ENCODE measurements at regions not wholly inside any gene's neighbourhood (a gene's known extent, or its start where the extent isn't known, plus 50 kb on each side); places are given as distances from the start of the nearest gene placed in this dataset.
"Not testable (repeated sequence)": the region's sequence is repeated elsewhere in the genome, so short reads cannot be mapped to it uniquely, and the experiment has no call there.

DNA sequence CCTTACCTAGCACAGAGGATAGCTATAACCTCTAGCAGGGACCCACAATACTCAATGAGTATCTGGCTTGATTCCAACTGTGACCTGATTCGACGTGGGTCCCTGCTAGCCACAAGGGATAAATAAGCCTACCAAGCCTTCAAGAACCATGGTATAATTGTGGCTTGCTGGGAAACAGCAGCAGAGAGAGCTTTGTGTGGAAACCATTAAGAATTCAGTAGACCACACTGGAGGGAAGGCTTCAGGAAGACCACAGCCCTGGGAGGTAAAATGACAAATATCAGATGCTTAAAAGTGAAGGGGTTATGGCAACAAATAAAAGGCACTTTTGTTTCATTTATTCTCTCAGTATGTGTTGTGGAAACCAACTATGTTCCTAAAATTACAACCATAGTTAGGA, 82.6 kb upstream of the WIPF1 start:
- Mint-ChIP-seq H3K4me3 (peak overlapping the region; percentile 3), H3K27me3 (ENCODE audit: low read depth) (peaks cover 10% of the 10 kb centered on the region), H3K9me3 (no peaks in the 10 kb centered on the region), H3K4me1 (ENCODE audit: low read depth) (peaks cover 48% of the 10 kb centered on the region), H3K36me3 (ENCODE audit: low read depth) (peaks cover 7% of the 10 kb centered on the region), H3K27ac (no peak overlapping the region)
- DNase-seq (ENCODE audit: low spot score), result no peak

DNA sequence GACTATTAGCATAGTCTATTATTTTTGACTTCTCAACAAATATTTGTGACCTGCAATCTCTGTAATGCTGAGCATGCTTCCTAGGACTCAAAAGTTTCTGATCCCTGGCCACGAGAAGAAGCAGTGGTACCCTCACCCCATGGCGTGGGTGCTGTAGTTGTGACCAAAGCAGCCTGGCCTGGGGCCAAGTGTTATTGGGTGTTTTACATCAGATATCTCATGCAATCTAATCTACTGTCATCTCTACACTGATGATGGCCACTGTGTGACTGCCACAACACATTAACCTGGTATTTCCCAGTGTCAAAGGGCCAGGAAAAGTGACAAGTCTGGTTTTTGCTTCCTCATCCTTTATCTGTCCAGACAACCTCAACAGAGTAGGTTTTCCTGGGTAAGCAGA, 80.8 kb upstream of the WIPF1 start:
- H3K4me1 Mint-ChIP-seq (ENCODE audit: low read depth), result peaks cover 39% of the 10 kb centered on the region
- DNase-seq (ENCODE audit: low spot score), result no peak
- H3K4me3 Mint-ChIP-seq, result no peak overlapping the region
- H3K36me3 Mint-ChIP-seq (ENCODE audit: low read depth), result peaks cover 16% of the 10 kb centered on the region
- H3K9me3 Mint-ChIP-seq, result no peaks in the 10 kb centered on the region
- H3K27me3 Mint-ChIP-seq (ENCODE audit: low read depth), result peaks cover 1% of the 10 kb centered on the region
- H3K27ac Mint-ChIP-seq, result no peak overlapping the region

DNA sequence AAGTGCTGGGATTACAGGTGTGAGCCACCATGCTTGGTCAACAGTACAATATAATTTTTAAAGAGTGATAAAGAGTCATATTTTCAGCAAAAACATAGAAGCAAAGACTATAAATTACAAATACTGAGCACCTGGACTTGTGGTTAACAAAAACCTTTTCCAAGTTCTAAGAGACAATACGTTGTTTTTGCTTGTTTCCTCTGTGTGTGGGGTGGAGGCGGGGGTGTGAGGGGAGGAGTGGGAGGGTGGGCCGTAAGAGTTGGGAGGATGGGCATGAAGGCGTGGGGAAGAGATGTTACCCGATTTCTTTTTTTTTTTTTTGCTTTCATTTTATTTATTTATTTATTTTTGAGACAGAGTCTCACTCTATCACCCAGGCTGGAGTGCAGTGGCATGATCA, 78.0 kb upstream of the WIPF1 start:
- H3K27ac Mint-ChIP-seq, result no peak overlapping the region
- H3K4me3 Mint-ChIP-seq, result no peak overlapping the region
- peaks cover 15% of the 10 kb centered on the region for H3K9me3 Mint-ChIP-seq
- DNase-seq (ENCODE audit: low spot score), result no peak
- no peaks in the 10 kb centered on the region for H3K27me3 Mint-ChIP-seq (ENCODE audit: low read depth)
- peaks cover 24% of the 10 kb centered on the region for H3K4me1 Mint-ChIP-seq (ENCODE audit: low read depth)
- peaks cover 36% of the 10 kb centered on the region for H3K36me3 Mint-ChIP-seq (ENCODE audit: low read depth)

DNA sequence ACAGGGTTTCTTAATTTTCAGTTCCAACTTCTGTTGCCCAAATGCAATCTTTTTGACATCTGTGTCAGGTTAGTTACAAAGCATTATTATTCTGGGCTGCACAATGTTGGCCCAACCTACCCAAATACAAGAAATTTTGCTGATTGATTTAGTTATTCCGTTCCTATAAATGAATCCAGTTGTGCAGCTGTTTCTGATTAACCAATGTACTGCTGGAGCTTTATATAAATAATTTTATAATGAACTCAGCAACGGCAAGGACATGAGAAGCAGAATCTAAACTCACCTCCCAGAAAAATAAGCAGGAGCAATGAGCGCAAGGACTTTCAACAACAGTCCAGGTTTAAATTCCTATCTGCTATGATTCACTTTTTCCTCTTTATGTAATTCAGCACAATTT, 76.3 kb upstream of the WIPF1 start:
- peaks cover 12% of the 10 kb centered on the region for H3K4me1 Mint-ChIP-seq (ENCODE audit: low read depth)
- no peak for DNase-seq (ENCODE audit: low spot score)
- peaks cover 34% of the 10 kb centered on the region for H3K36me3 Mint-ChIP-seq (ENCODE audit: low read depth)
- H3K27ac Mint-ChIP-seq, result no peak overlapping the region
- H3K9me3 Mint-ChIP-seq, result peaks cover 15% of the 10 kb centered on the region
- H3K27me3 Mint-ChIP-seq (ENCODE audit: low read depth), result no peaks in the 10 kb centered on the region
- no peak overlapping the region for H3K4me3 Mint-ChIP-seq

DNA sequence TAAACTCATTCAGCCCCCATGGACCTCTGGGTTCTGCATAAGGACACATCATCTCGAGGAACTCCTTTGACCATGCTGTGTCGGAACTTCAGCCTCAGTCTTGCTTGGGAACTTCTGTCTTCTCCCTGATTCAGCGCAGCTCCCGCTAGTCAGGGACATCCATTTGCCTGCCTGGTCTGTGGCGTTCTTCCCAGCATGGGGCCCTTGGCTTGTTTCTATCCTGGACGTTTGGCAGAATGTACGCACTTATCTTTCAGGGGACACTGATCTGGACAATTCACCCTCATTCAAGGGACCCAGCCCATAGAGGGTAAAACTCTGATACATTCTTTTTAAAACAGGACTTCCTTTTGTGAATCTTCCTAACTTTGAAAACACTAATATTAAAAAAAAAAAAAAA, 75.8 kb upstream of the WIPF1 start:
- no peak for DNase-seq (ENCODE audit: low spot score)
- Mint-ChIP-seq H3K9me3 (peaks cover 15% of the 10 kb centered on the region), H3K27me3 (ENCODE audit: low read depth) (no peaks in the 10 kb centered on the region), H3K27ac (no peak overlapping the region), H3K4me3 (no peak overlapping the region), H3K36me3 (ENCODE audit: low read depth) (peaks cover 34% of the 10 kb centered on the region), H3K4me1 (ENCODE audit: low read depth) (peaks cover 10% of the 10 kb centered on the region)

DNA sequence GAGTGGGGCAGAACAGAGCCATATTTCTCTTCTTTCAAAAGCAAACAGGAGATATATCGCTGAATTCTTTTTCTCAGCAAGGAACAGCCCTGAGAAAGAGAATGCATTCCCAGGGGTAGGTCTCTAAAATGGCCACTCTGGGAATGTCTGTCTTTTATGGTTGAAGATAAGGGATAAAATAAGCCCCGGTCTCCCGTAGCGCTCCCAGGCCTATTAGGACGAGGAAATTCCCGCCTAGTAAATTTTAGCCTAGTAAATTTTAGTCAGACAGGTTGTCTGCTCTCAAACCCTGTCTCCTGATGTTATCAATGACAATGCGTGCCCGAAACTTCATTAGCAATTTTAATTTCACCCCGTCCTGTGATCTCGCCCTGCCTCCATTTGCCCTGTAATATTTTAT, 73.9 kb upstream of the WIPF1 start:
- not testable (repeated sequence) for H3K4me1 Mint-ChIP-seq (ENCODE audit: low read depth); H3K27me3 Mint-ChIP-seq (ENCODE audit: low read depth); DNase-seq (ENCODE audit: low spot score); H3K4me3 Mint-ChIP-seq; H3K27ac Mint-ChIP-seq
- Mint-ChIP-seq H3K9me3 (peaks cover 15% of the 10 kb centered on the region), H3K36me3 (ENCODE audit: low read depth) (peaks cover 34% of the 10 kb centered on the region)

DNA sequence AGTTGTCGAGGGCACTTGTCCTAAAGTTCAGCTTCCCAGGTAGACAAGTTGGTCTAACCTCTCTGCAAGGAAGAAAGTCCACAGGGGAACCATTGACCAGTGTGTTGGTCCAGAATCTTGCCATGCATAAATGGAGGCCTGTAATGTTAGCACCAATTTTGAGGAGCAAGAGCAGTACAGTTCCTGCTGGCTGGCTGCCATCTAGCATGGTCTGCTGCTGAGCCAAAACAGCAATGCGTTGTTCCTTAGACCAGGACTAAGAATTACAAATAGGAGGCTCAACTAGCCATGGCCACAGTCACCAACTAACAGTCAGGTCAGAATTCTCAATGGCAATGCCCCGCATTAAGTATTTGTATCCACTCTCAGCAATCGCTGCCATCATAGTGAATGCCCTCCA, 72.8 kb upstream of the WIPF1 start:
- Mint-ChIP-seq H3K4me1 (ENCODE audit: low read depth) (peaks cover 6% of the 10 kb centered on the region), H3K27me3 (ENCODE audit: low read depth) (no peaks in the 10 kb centered on the region), H3K4me3 (no peak overlapping the region), H3K27ac (no peak overlapping the region), H3K36me3 (ENCODE audit: low read depth) (peaks cover 32% of the 10 kb centered on the region), H3K9me3 (peaks cover 15% of the 10 kb centered on the region)
- DNase-seq (ENCODE audit: low spot score), result no peak

DNA sequence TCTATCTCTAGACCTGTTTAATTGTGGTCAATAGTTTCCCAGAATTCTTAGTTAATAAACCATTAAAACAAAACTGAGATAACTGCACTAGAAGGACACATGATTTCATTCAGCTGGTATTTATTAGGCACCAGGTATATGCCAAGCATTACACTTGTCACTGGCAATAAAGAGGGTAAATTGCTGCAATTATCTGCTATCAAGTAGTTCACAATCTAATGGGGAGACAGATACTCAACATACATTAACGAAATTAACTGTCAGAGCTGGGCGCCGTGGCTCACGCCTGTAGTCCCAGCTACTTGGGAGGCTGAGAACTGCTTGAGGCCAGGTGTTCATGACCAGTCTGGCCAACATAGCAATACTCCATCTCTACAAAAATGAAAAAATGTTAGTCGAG, 71.7 kb upstream of the WIPF1 start:
- Mint-ChIP-seq H3K4me3 (no peak overlapping the region), H3K27ac (no peak overlapping the region), H3K27me3 (ENCODE audit: low read depth) (no peaks in the 10 kb centered on the region), H3K4me1 (ENCODE audit: low read depth) (peaks cover 4% of the 10 kb centered on the region), H3K9me3 (peaks cover 15% of the 10 kb centered on the region), H3K36me3 (ENCODE audit: low read depth) (peaks cover 27% of the 10 kb centered on the region)
- no peak for DNase-seq (ENCODE audit: low spot score)

DNA sequence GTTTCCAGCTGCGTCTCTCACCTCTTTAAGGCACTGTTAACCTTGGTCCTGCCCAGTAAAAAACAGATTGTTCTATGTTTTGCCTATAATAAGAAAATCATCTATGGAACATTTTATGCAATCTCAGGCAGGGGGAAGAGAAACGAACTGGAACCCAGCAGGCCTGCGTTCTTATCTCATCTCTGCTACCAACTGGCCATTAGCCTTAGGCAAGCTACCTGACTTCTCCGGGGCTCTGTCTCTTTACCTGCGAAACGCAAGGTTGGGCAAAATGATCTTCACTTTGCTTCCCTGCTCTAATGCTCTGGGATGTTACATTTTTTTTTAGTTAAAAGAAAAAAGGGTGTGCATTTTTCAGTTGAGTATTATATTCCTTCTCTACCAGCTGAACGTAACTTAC, 70.5 kb upstream of the WIPF1 start:
- Mint-ChIP-seq H3K27ac (no peak overlapping the region), H3K36me3 (ENCODE audit: low read depth) (peaks cover 20% of the 10 kb centered on the region), H3K4me1 (ENCODE audit: low read depth) (peaks cover 4% of the 10 kb centered on the region), H3K9me3 (peaks cover 15% of the 10 kb centered on the region), H3K4me3 (no peak overlapping the region), H3K27me3 (ENCODE audit: low read depth) (no peaks in the 10 kb centered on the region)
- DNase-seq (ENCODE audit: low spot score), result no peak

DNA sequence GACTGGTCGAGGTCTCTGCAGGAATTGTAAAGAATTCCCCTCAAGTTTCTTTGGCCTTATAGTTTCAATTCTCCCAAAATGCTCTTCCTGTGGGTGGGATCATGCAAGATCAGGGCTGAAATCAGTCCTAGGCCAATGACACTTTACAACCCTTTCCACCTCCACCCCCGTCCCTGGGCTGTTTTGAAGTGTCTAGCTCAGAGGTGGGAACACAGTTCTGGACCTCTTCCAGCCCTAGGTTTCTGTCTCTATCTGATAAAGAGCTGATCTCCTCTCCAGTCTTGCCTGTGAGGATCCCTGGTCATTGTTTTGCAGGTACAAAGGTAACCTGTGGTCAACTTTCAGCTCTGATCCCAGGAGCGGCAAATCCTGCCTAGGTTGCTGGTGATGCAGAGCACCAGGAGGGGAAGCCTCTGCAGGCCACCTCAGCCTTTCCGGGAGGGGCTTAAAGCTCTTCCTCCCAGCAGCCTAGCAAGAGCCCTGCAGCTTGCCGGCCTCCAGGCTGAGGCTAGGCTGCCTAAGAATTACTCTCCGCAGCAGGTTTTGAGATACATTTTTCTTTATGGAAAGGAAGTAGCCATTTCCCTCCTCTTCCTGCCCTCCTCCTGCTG, 69.8 kb upstream of the WIPF1 start:
- DNase-seq (ENCODE audit: low spot score), result no peak
- Mint-ChIP-seq H3K4me1 (ENCODE audit: low read depth) (peaks cover 4% of the 10 kb centered on the region), H3K27me3 (ENCODE audit: low read depth) (no peaks in the 10 kb centered on the region), H3K27ac (no peak overlapping the region), H3K9me3 (peaks cover 13% of the 10 kb centered on the region), H3K36me3 (ENCODE audit: low read depth) (peaks cover 15% of the 10 kb centered on the region), H3K4me3 (no peak overlapping the region)

DNA sequence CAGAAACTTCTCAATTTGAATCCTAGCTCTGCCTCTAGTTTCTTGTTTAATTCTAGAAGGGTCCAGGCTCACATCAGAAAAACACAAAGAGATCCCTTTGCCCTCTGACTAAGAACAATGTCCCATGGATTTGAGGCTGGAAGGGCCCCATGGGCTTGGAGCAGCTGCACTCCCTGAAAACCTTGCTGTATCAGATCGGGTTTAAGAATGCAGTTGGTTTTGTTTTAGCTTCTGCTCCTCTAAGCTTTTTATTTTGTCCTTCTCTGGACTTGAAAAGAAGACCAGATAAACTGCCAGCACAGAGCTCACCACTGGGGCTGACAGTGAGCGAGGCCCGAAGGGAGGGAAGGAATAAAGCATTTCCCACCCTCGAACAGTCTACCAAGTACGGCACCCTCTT, 69.2 kb upstream of the WIPF1 start:
- no peaks in the 10 kb centered on the region for H3K27me3 Mint-ChIP-seq (ENCODE audit: low read depth)
- no peak overlapping the region for H3K4me3 Mint-ChIP-seq
- peaks cover 8% of the 10 kb centered on the region for H3K9me3 Mint-ChIP-seq
- no peak for DNase-seq (ENCODE audit: low spot score)
- H3K36me3 Mint-ChIP-seq (ENCODE audit: low read depth), result peaks cover 10% of the 10 kb centered on the region
- no peak overlapping the region for H3K27ac Mint-ChIP-seq
- peaks cover 4% of the 10 kb centered on the region for H3K4me1 Mint-ChIP-seq (ENCODE audit: low read depth)

DNA sequence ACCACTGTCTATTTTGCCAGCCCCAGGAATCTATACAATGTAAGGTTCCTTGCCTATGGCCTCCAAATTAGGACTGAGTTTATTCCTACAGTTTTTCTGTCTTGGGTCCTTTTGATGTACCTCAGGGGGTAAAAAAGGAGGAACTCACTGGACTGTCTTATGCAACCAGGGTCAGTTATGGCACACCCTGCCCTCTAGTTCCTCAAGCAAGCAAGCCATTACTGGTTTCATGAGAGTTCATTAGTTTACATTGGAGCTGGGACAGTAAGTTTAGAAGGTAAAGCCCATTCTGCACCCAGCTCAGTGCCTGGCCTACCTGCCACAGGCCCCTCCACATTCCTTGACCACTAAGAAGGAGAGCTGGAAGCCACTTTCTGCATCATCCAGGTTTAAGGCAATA, 68.7 kb upstream of the WIPF1 start:
- no peak for DNase-seq (ENCODE audit: low spot score)
- H3K9me3 Mint-ChIP-seq, result peaks cover 4% of the 10 kb centered on the region
- H3K4me1 Mint-ChIP-seq (ENCODE audit: low read depth), result peaks cover 8% of the 10 kb centered on the region
- no peak overlapping the region for H3K4me3 Mint-ChIP-seq
- no peak overlapping the region for H3K27ac Mint-ChIP-seq
- no peaks in the 10 kb centered on the region for H3K27me3 Mint-ChIP-seq (ENCODE audit: low read depth)
- peaks cover 6% of the 10 kb centered on the region for H3K36me3 Mint-ChIP-seq (ENCODE audit: low read depth)

DNA sequence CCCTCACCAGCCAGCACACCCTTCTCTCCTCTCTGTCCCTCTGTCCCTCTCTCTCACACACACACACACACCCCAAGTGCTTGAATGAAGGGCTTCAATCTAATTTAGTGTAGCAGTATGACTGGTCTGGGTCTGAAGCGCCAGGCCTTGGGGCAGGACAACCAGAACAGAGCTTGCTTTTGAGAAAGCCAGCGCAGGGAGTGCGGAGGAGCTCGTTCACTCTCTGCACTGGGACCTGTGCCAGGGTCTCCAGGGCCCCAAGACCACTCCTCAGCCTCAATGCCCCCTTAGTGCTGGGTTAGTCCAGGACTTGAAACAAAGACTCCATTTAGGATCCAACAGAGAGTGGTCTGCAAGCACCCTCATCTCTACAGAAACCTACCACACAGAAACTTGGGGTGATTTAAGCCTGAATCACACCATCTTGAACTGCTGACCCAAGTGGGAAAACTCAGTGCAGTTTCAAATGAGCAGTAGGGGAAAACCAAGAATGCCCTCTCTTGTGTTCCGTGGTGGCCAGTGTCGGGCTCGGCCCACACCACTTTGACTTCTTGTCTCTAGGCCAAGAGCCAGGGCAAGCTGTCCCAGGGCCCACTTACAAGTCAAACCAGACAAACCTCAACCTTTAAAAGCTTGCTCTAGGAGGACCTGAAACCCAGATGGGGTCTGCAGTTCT, 66.6 kb upstream of the WIPF1 start:
- Mint-ChIP-seq H3K9me3 (no peaks in the 10 kb centered on the region), H3K27ac (no peak overlapping the region), H3K27me3 (ENCODE audit: low read depth) (no peaks in the 10 kb centered on the region), H3K4me1 (ENCODE audit: low read depth) (peaks cover 13% of the 10 kb centered on the region), H3K36me3 (ENCODE audit: low read depth) (peaks cover 2% of the 10 kb centered on the region), H3K4me3 (no peak overlapping the region)
- no peak for DNase-seq (ENCODE audit: low spot score)

DNA sequence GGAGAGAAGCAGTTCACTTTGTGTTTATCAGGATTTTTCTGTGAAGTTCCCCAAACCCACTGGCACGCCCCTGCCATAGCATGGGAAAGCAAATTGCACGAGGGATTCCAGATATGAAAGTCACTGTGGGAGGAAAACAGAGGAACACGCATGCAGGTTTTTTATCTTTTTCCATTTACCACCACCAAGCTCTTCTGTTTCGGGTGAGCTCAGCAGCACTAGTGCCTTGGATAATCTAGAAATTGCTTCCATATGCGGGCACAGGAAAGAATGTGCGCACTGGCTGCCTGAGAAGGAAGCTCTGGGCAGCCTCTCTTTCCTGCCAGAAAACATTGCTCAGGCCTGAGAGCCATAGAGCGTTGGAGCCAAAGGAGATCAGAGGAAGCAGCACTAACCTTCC, 65.9 kb upstream of the WIPF1 start:
- Mint-ChIP-seq H3K27me3 (ENCODE audit: low read depth) (no peaks in the 10 kb centered on the region), H3K9me3 (no peaks in the 10 kb centered on the region), H3K4me1 (ENCODE audit: low read depth) (peaks cover 15% of the 10 kb centered on the region), H3K4me3 (no peak overlapping the region), H3K27ac (no peak overlapping the region), H3K36me3 (ENCODE audit: low read depth) (peaks cover 2% of the 10 kb centered on the region)
- DNase-seq (ENCODE audit: low spot score), result no peak

DNA sequence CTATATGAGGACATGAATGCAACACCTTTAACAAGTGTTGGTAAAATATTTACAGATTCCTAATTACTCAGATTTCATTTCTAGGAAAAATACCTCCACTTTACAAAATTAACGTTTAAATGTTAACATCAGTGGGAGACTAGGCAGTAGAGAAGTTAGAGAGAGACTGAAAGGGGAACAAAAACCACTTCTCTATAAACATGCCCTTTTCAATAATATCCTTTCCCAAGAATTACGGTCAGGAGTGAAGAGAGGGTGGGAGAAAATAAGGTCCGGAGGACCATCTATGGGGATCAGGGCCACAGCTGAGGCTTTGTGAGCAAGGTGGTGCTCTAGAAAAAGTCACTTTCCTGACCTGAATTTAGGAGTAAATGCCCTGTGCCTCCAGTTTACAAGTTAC, 65.3 kb upstream of the WIPF1 start:
- H3K9me3 Mint-ChIP-seq, result no peaks in the 10 kb centered on the region
- H3K27ac Mint-ChIP-seq, result no peak overlapping the region
- H3K27me3 Mint-ChIP-seq (ENCODE audit: low read depth), result no peaks in the 10 kb centered on the region
- no peak overlapping the region for H3K4me3 Mint-ChIP-seq
- H3K4me1 Mint-ChIP-seq (ENCODE audit: low read depth), result peaks cover 14% of the 10 kb centered on the region
- no peak for DNase-seq (ENCODE audit: low spot score)
- H3K36me3 Mint-ChIP-seq (ENCODE audit: low read depth), result peaks cover 2% of the 10 kb centered on the region
